ENCODE measurements at regions not wholly inside any gene's neighbourhood (a gene's known extent, or its start where the extent isn't known, plus 50 kb on each side); places are given as distances from the start of the nearest gene placed in this dataset.

- Mint-ChIP-seq H3K36me3 (ENCODE audit: unreplicated experiment) (peaks cover 5% of the 10 kb centered on the region), H3K27me3 (ENCODE audit: unreplicated experiment) (no peaks in the 10 kb centered on the region), H3K4me3 (ENCODE audit: unreplicated experiment) (no peak overlapping the region), H3K9me3 (ENCODE audit: unreplicated experiment) (peaks cover 10% of the 10 kb centered on the region), H3K27ac (ENCODE audit: unreplicated experiment) (no peak overlapping the region), H3K4me1 (ENCODE audit: unreplicated experiment) (peaks cover 42% of the 10 kb centered on the region)
- no peak for DNase-seq (ENCODE audit: extremely low spot score, unreplicated experiment)
- no peak for TF ChIP-seq CTCF (IDR thresholded peaks at IDR 0.05)
Observed at GRCh38 chr7:17554341-17555015, 256.0 kb downstream of the AHR start.

GRCh38 chr7:17556247-17556956 lies 257.9 kb downstream of the AHR start:
- TF ChIP-seq CTCF (IDR thresholded peaks at IDR 0.05), result no peak
- H3K4me1 Mint-ChIP-seq (ENCODE audit: unreplicated experiment), result peaks cover 47% of the 10 kb centered on the region
- no peaks in the 10 kb centered on the region for H3K27me3 Mint-ChIP-seq (ENCODE audit: unreplicated experiment)
- no peak for DNase-seq (ENCODE audit: extremely low spot score, unreplicated experiment)
- H3K9me3 Mint-ChIP-seq (ENCODE audit: unreplicated experiment), result peaks cover 15% of the 10 kb centered on the region
- H3K4me3 Mint-ChIP-seq (ENCODE audit: unreplicated experiment), result no peak overlapping the region
- H3K27ac Mint-ChIP-seq (ENCODE audit: unreplicated experiment), result peak overlapping the region; percentile 62
- peaks cover 5% of the 10 kb centered on the region for H3K36me3 Mint-ChIP-seq (ENCODE audit: unreplicated experiment)

- Mint-ChIP-seq H3K27ac (ENCODE audit: unreplicated experiment) (no peak overlapping the region), H3K9me3 (ENCODE audit: unreplicated experiment) (peaks cover 15% of the 10 kb centered on the region), H3K36me3 (ENCODE audit: unreplicated experiment) (peaks cover 5% of the 10 kb centered on the region), H3K4me3 (ENCODE audit: unreplicated experiment) (no peak overlapping the region), H3K27me3 (ENCODE audit: unreplicated experiment) (no peaks in the 10 kb centered on the region), H3K4me1 (ENCODE audit: unreplicated experiment) (peaks cover 47% of the 10 kb centered on the region)
- no peak for TF ChIP-seq CTCF (IDR thresholded peaks at IDR 0.05)
- DNase-seq (ENCODE audit: extremely low spot score, unreplicated experiment), result no peak
Observed at GRCh38 chr7:17557251-17557671, 258.8 kb downstream of the AHR start.

GRCh38 chr7:17558135-17558534 lies 259.7 kb downstream of the AHR start:
- no peak for TF ChIP-seq CTCF (IDR thresholded peaks at IDR 0.05)
- Mint-ChIP-seq H3K27me3 (ENCODE audit: unreplicated experiment) (no peaks in the 10 kb centered on the region), H3K9me3 (ENCODE audit: unreplicated experiment) (peaks cover 15% of the 10 kb centered on the region), H3K4me1 (ENCODE audit: unreplicated experiment) (peaks cover 40% of the 10 kb centered on the region), H3K36me3 (ENCODE audit: unreplicated experiment) (peaks cover 4% of the 10 kb centered on the region), H3K4me3 (ENCODE audit: unreplicated experiment) (no peak overlapping the region), H3K27ac (ENCODE audit: unreplicated experiment) (peak overlapping the region; percentile 44)
- DNase-seq (ENCODE audit: extremely low spot score, unreplicated experiment), result no peak

- H3K9me3 Mint-ChIP-seq (ENCODE audit: unreplicated experiment), result peaks cover 15% of the 10 kb centered on the region
- no peak overlapping the region for H3K4me3 Mint-ChIP-seq (ENCODE audit: unreplicated experiment)
- peaks cover 39% of the 10 kb centered on the region for H3K4me1 Mint-ChIP-seq (ENCODE audit: unreplicated experiment)
- TF ChIP-seq CTCF (IDR thresholded peaks at IDR 0.05), result no peak
- peak overlapping the region; percentile 44 for H3K27ac Mint-ChIP-seq (ENCODE audit: unreplicated experiment)
- H3K36me3 Mint-ChIP-seq (ENCODE audit: unreplicated experiment), result peaks cover 4% of the 10 kb centered on the region
- H3K27me3 Mint-ChIP-seq (ENCODE audit: unreplicated experiment), result no peaks in the 10 kb centered on the region
- DNase-seq (ENCODE audit: extremely low spot score, unreplicated experiment), result no peak
Observed at GRCh38 chr7:17558558-17559332, 260.3 kb downstream of the AHR start.
